Mucosa of descending colon (tissue), 3 donors: ENCODE measurements at regions not wholly inside any gene's neighbourhood (a gene's known extent, or its start where the extent isn't known, plus 50 kb on each side); places are given as distances from the start of the nearest gene placed in this dataset.
"Not testable (repeated sequence)": the region's sequence is repeated elsewhere in the genome, so short reads cannot be mapped to it uniquely, and the experiment has no call there.

Experiments used
- ATAC-seq: fragments of 200-7000 bp; cut with Tn5 transposase; one replicate; pipeline ENCODE4 v1.9.1; 2020; ENCODE audit warnings: mild to moderate bottlenecking, moderate library complexity
- DNase-seq, 3 donors: peaks; one replicate each; pipeline ENCODE4 v3.0.0-alpha.2; 2020
- H3K36me3 ChIP-seq: fragments of 200-600 bp; one replicate; pipeline ENCODE4 v1.8.0; 2021; ENCODE audit warnings: low read depth, mild to moderate bottlenecking
- H3K4me1 ChIP-seq: fragments of 200-600 bp; one replicate; pipeline ENCODE4 v1.8.0; 2021; ENCODE audit warnings: low read depth, mild to moderate bottlenecking
- H3K4me3 ChIP-seq: fragments of 200-600 bp; one replicate; pipeline ENCODE4 v1.8.0; 2021; ENCODE audit warnings: mild to moderate bottlenecking
- H3K9me3 ChIP-seq: fragments of 200-600 bp; one replicate; pipeline ENCODE4 v1.8.0; 2021; ENCODE audit warnings: mild to moderate bottlenecking
- intact Hi-C, 2 donors: fragments of 100-400 bp; cut with DNase I in 1 of 2; cut with micrococcal nuclease in 1 of 2; formaldehyde crosslinking; loops; one replicate each; pipeline versions ENCODE4 v1.11.0 to v1.11.1; 2022; cut with DNase I, micrococcal nuclease
- TF ChIP-seq, protein P1 (sequence below): fragments of 200-600 bp; IDR thresholded peaks from one replicate; pipeline ENCODE4 v1.8.0; 2022; ENCODE audit warnings: antibody characterized with exemption, mild to moderate bottlenecking
- donor health status: DM: no; HTN: no; CAD: no; lungs with moderate emphysema.
- donor health status: DM: no; HTN: no; CAD: no.
- donor health status: DM: no; HTN: yes; CAD: no.

DNA sequence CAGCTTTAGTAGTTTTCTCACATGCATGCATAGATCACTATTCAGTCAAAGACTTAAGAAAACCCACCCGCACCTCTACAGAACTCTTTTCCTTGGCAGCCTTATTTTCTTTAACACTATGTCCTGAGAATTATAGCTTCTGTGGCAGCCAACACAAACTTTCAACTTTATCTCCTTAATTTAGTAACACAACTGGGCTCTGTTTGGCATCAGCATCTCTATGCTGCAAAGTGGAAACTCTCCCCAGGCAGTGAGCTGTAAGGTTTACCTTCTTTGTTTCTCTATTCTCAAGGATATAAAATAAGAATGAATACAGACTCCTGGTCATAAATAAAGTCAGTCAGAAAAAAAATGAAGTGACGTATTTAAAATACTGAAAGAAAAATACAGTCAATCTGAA lies 115.2 kb upstream of the PPP1R9A start:
- no peak for ATAC-seq
- H3K36me3 ChIP-seq, result no peaks in the 10 kb centered on the region

DNA sequence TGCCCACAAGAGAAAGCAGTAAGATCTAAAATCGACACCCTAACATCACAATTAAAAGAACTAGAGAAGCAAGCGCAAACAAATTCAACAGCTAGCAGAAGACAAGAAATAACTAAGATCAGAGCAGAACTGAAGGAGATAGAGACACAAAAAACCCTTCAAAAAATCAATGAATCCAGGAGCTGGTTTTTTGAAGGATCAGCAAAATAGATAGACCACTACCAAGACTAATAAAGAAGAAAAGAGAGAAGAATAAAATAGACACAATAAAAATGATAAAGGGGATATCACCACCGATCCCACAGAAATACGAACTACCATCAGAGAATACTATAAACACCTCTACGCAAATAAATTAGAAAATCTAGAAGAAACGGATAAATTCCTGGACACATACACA lies 110.0 kb upstream of the PPP1R9A start:
- ATAC-seq, H3K36me3 ChIP-seq, intact Hi-C loops, H3K9me3 ChIP-seq, H3K4me1 ChIP-seq, DNase-seq, H3K4me3 ChIP-seq: not testable (repeated sequence)

More for the DNA sequence above, 115.2 kb upstream of the PPP1R9A start:
- intact Hi-C loops, result no loop called here
- no peak overlapping the region for H3K4me3 ChIP-seq
- no peak for DNase-seq
- no peaks in the 10 kb centered on the region for H3K9me3 ChIP-seq
- TF ChIP-seq, protein P1, sequence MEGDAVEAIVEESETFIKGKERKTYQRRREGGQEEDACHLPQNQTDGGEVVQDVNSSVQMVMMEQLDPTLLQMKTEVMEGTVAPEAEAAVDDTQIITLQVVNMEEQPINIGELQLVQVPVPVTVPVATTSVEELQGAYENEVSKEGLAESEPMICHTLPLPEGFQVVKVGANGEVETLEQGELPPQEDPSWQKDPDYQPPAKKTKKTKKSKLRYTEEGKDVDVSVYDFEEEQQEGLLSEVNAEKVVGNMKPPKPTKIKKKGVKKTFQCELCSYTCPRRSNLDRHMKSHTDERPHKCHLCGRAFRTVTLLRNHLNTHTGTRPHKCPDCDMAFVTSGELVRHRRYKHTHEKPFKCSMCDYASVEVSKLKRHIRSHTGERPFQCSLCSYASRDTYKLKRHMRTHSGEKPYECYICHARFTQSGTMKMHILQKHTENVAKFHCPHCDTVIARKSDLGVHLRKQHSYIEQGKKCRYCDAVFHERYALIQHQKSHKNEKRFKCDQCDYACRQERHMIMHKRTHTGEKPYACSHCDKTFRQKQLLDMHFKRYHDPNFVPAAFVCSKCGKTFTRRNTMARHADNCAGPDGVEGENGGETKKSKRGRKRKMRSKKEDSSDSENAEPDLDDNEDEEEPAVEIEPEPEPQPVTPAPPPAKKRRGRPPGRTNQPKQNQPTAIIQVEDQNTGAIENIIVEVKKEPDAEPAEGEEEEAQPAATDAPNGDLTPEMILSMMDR, result no peak
- no peaks in the 10 kb centered on the region for H3K4me1 ChIP-seq

DNA sequence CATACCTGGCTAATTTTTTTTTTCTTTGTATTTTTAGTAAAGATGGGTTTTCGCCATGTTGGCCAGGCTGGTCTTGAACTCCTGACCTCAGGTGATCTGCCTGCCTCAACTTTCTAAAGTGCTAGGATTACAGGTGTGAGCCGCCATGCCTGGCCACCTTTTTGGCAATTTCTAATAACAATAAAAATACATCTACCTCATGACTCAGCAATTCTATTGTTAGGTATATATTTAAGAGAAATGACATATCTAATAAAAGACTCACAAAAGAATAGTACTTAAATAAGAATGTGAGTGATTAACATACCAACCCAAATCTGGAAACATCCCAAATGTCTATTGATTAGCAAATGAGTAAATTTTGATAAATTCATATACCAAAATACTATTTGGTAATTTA lies 103.6 kb upstream of the PPP1R9A start:
- Histone ChIP-seq H3K4me3 (no peak overlapping the region), H3K4me1 (no peaks in the 10 kb centered on the region), H3K36me3 (no peaks in the 10 kb centered on the region), H3K9me3 (no peaks in the 10 kb centered on the region)
- ATAC-seq (no peak), DNase-seq (no peak)
- intact Hi-C loops, result no loop called here
- TF ChIP-seq, protein P1, result no peak

DNA sequence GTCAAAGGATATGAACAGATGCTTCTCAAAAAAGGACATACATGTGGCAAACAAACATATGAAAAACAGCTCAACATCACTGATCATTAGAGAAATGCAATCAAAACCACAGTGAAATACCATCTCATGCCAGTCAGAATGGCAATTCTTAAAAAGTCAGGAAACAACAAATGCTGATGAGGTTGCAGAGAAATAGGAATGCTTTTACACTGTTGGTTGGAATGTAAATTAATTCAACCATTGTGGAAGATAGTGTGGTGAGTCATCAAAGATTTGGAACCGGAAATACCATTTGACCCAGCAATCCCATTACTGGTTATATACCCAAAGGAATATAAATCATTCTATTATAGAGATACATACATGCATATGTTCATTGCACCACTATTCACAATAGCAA lies 98.7 kb upstream of the PPP1R9A start:
- H3K36me3 ChIP-seq, H3K9me3 ChIP-seq, H3K4me3 ChIP-seq, intact Hi-C loops, ATAC-seq, DNase-seq, H3K4me1 ChIP-seq: not testable (repeated sequence)

DNA sequence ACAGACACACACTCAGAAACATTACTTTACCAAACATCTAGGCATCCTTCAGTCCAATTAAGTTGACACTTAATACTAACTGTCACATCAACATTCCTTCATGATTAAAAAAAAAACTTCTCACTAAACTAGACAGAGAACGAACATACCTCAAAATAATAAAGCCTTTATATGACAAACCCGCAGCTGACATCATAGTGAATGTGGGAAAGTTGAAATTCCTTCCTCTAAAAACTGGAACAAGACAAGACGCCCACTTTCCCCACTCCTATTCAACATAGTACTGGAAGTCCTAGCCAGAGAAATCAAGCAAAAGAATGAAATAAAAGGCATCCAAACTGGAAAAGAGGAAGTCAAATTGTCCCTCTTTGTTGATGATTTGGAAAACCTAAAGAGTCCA lies 96.9 kb upstream of the PPP1R9A start:
- TF ChIP-seq, protein P1, result no peak
- no peaks in the 10 kb centered on the region for H3K9me3 ChIP-seq

DNA sequence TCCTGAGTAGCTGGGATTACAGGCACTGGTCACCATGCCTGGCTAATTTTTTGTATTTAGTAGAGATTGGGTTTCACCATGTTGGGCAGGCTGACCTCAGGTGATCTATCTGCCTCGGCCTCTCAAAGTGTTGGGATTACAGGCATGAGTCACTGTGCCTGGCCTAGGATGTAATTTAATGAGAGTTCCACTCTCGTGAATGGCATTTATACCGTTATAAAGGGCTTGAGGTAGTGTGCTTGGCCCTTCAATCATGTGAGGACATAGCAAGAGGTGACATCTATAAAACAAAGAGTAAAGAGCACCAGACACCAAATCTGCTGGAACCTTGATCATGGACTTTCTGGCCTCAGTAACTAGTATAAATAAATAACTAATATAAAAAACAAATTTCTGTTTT lies 93.5 kb upstream of the PPP1R9A start:
- H3K36me3 ChIP-seq, result no peaks in the 10 kb centered on the region
- peaks cover 9% of the 10 kb centered on the region for H3K9me3 ChIP-seq
- H3K4me1 ChIP-seq, result no peaks in the 10 kb centered on the region
- intact Hi-C loops, result no loop called here
- H3K4me3 ChIP-seq, result no peak overlapping the region
- no peak for ATAC-seq
- DNase-seq, result no peak
- TF ChIP-seq, protein P1, result no peak

More for the DNA sequence above, 96.9 kb upstream of the PPP1R9A start:
- H3K4me3 ChIP-seq, result no peak overlapping the region
- H3K4me1 ChIP-seq, result no peaks in the 10 kb centered on the region
- DNase-seq (no peak), ATAC-seq (no peak)
- H3K36me3 ChIP-seq, result no peaks in the 10 kb centered on the region
- intact Hi-C loops, result no loop called here

DNA sequence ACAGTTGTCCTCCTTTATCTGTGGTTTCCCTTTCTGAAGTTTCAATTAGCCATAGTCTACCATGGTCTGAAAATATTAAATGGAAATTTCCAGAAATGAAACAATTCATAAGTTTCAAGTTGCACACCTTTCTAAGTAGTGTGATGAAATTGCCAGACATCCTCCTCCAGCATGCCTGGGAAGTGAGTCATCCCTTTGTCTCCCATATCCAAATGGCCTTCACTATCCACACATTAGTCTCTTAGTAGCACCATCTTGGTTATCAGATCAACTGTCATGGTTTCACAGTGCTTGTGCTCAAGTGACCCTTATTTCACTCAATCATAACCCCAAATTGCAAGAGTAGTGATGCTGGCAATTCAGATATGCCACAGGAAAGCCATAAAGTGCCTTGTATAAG lies 83.4 kb upstream of the PPP1R9A start:
- no peak for ATAC-seq
- H3K9me3 ChIP-seq, result peaks cover 3% of the 10 kb centered on the region
- H3K36me3 ChIP-seq, result no peaks in the 10 kb centered on the region
- TF ChIP-seq, protein P1, result no peak
- DNase-seq, result no peak
- intact Hi-C loops, result no loop called here
- H3K4me3 ChIP-seq, result no peak overlapping the region
- H3K4me1 ChIP-seq, result no peaks in the 10 kb centered on the region
